HepG2 (cell line): ENCODE measurements at regions not wholly inside any gene's neighbourhood (a gene's known extent, or its start where the extent isn't known, plus 50 kb on each side); places are given as distances from the start of the nearest gene placed in this dataset.

Experiments
- ATAC-seq: fragments of 200-7000 bp; cut with Tn5 transposase; 3 replicates; pipeline ENCODE4 v1.9.1; 2020; ENCODE audit warnings: mild to moderate bottlenecking, moderate library complexity
- BruUV-seq: library from RNA; stranded (reverse); fragments of 400-500 nt; replicated peaks from 2 replicates; lab custom pipeline; 2021; lab: Mats Ljungman, UMichigan
- CTCF ChIA-PET: fragments of 300-600 bp; formaldehyde crosslinking; extraction: SDS; loops from one replicate; lab custom pipeline; 2021; ENCODE audit warnings: low total read pairs, inconsistent platforms, low intra/inter-chr PET ratio; lab: Yijun Ruan, JAX
- POLR2A ChIA-PET: fragments of 350-600 bp; sonication (Branson Sonifier 250); formaldehyde crosslinking; loops from one replicate; lab custom pipeline; 2020; ENCODE audit warnings: antibody characterized with exemption, inconsistent platforms; lab: Yijun Ruan, JAX
- DNase-seq: peaks from one replicate; pipeline ENCODE4 v3.0.0-alpha.2; 2015; ENCODE audit warnings: low spot score
- FAIRE-seq: peaks from 3 replicates; lab custom pipeline; 2011; peaks lifted over from hg19 to GRCh38; lab: Jason Lieb, UNC
- H2AFZ ChIP-seq: one replicate; pipeline ENCODE4 v1.6.1; 2011; ENCODE audit warnings: low read length, inconsistent platforms
- H3K27ac ChIP-seq: fragments of 300-600 bp; 3 replicates; pipeline ENCODE4 v1.8.0; 2011; ENCODE audit warnings: mixed run types, mild to moderate bottlenecking, mixed read lengths, low read length, inconsistent platforms; ENCODE audit not compliant: insufficient read depth; ENCODE audit errors: extremely low read length
- H3K27me3 ChIP-seq, 2 experiments: fragments of 200-600 bp in 1 of 2; 2 replicates in 1 of 2; 3 replicates in 1 of 2; pipeline versions ENCODE4 v1.6.0 to v1.8.0; 2011; ENCODE audit warnings: low read length in 2 of 2, mild to moderate bottlenecking in 2 of 2, moderate library complexity in 2 of 2, inconsistent platforms in 1 of 2; ENCODE audit not compliant: insufficient read depth in 2 of 2, control insufficient read depth in 1 of 2
- H3K36me3 ChIP-seq, 2 experiments: fragments of 200-600 bp in 1 of 2; replicated peaks in 1 of 2; 2 replicates in 1 of 2; 3 replicates in 1 of 2; pipeline versions ENCODE4 v1.5.1 to v1.8.0; 2011; ENCODE audit warnings: low read length in 2 of 2, inconsistent platforms in 1 of 2; ENCODE audit not compliant: insufficient read depth in 2 of 2, control insufficient read depth in 1 of 2
- H3K4me1 ChIP-seq: 2 replicates; pipeline ENCODE4 v1.5.1; 2012; ENCODE audit warnings: low read length, inconsistent platforms; ENCODE audit not compliant: insufficient read depth
- H3K4me2 ChIP-seq: 2 replicates; pipeline ENCODE4 v1.6.0; 2011; ENCODE audit warnings: low read depth, low read length, inconsistent platforms
- H3K4me3 ChIP-seq, 3 experiments: fragments of 200-600 bp in 1 of 3; sonication (generic), shearing (Covaris generic) in 1 of 3; replicated peaks in 1 of 3; 2 replicates each; pipeline ENCODE4 v1.5.1; 2011 to 2016; ENCODE audit warnings: low read length in 3 of 3, inconsistent platforms in 2 of 3, low read depth in 2 of 3, mild to moderate bottlenecking in 2 of 3, control low read depth in 1 of 3, mixed read lengths in 1 of 3; ENCODE audit not compliant: insufficient read depth in 1 of 3
- H3K79me2 ChIP-seq: one replicate; pipeline ENCODE4 v1.6.1; 2011; ENCODE audit warnings: low read length, inconsistent platforms; ENCODE audit not compliant: insufficient read depth
- H3K9ac ChIP-seq: 2 replicates; pipeline ENCODE4 v1.6.0; 2011; ENCODE audit warnings: mild to moderate bottlenecking, low read depth, low read length, inconsistent platforms; ENCODE audit not compliant: insufficient read depth
- H3K9me3 ChIP-seq: 2 replicates; pipeline ENCODE4 v1.5.1; 2012; ENCODE audit warnings: mild to moderate bottlenecking, low read length
- H4K20me1 ChIP-seq: 2 replicates; pipeline ENCODE4 v1.6.0; 2011; ENCODE audit warnings: inconsistent platforms, mild to moderate bottlenecking, low read length, moderate library complexity; ENCODE audit not compliant: insufficient read depth
- LBX2 ChIP-seq: sonication (generic); formaldehyde crosslinking; IDR thresholded peaks from 2 replicates; pipeline ENCODE4 v1.5.0; 2020; ENCODE audit warnings: missing genetic modification reagents, mild to moderate bottlenecking, borderline replicate concordance
- RARA ChIP-seq: IDR thresholded peaks from 2 replicates; pipeline ENCODE4 v1.6.1; 2016; ENCODE audit warnings: missing genetic modification reagents, missing compliant biosample characterization
- REL ChIP-seq: sonication (generic); formaldehyde crosslinking; conservative IDR thresholded peaks from 2 replicates; pipeline ENCODE4 v1.8.0; 2022; ENCODE audit warnings: mild to moderate bottlenecking, missing genetic modification reagents, moderate library complexity
- SIN3A ChIP-seq: IDR thresholded peaks from 2 replicates; pipeline ENCODE4 v1.6.1; 2011; ENCODE audit warnings: low read depth, mild to moderate bottlenecking, control low read depth, low read length, borderline replicate concordance
- ZBTB3 ChIP-seq: sonication (generic); formaldehyde crosslinking; IDR thresholded peaks from 2 replicates; pipeline ENCODE4 v1.4.0; 2020; ENCODE audit warnings: low read depth, mild to moderate bottlenecking, moderate library complexity, missing genetic modification reagents, borderline replicate concordance
- ZNF292 ChIP-seq: sonication (generic); formaldehyde crosslinking; IDR thresholded peaks from 2 replicates; pipeline ENCODE4 v1.8.1; 2022; ENCODE audit warnings: mild to moderate bottlenecking, low read depth, missing genetic modification reagents, borderline replicate concordance
- ZNF556 ChIP-seq: sonication (generic); formaldehyde crosslinking; IDR thresholded peaks from 2 replicates; pipeline ENCODE4 v1.4.0; 2020; ENCODE audit warnings: mild to moderate bottlenecking, missing genetic modification reagents, borderline replicate concordance
- WGBS: methylation state at CpG from one replicate; pipeline ENCODE4 v1.1.6; 2017; ENCODE audit warnings: low lambda C conversion rate; 5-methylcytosine and 5-hydroxymethylcytosine counted together
- in situ Hi-C: cut with HindIII; loops from 2 replicates; pipeline ENCODE4 v1.10.0; 2017; ENCODE audit warnings: low pct_unique_long_range_greater_than_20kb; ENCODE audit not compliant: extremely low pct_ligation_motif_present
- intact Hi-C: fragments of 100-400 bp; cut with micrococcal nuclease; formaldehyde crosslinking; loops from one replicate; pipeline ENCODE4 v1.10.0; 2022; ENCODE audit not compliant: unreplicated experiment
- TF ChIP-seq, protein P1 (sequence below), 2 experiments: fragments of 450-650 bp in 1 of 2; sonication (generic) in 1 of 2; formaldehyde crosslinking; IDR thresholded peaks; 2 replicates each; pipeline versions ENCODE4 v1.5.0 to v1.8.0; 2020 to 2022; ENCODE audit warnings: mild to moderate bottlenecking in 1 of 2, missing genetic modification reagents in 1 of 2
- TF ChIP-seq, protein P2 (sequence below): sonication (generic); formaldehyde crosslinking; IDR thresholded peaks from 2 replicates; pipeline ENCODE4 v1.8.0; 2022; ENCODE audit warnings: mild to moderate bottlenecking, missing genetic modification reagents, borderline replicate concordance

GRCh38 chr2:36301843-36302242 lies 53.7 kb upstream of the CRIM1 start:
- no peak overlapping the region for H3K4me2 ChIP-seq
- BruUV-seq: no TSS peak
- H3K27ac ChIP-seq: no peak overlapping the region
- DNase-seq (no peak), ATAC-seq (no peak), FAIRE-seq (no peak)
- POLR2A ChIA-PET: no interaction called here
- no peaks in the 10 kb centered on the region for H3K27me3 ChIP-seq
- CTCF ChIA-PET: no interaction called here
- WGBS: 35% methylated on average over 5 of the region's 5 CpGs
- intact Hi-C loops: no loop called here
- H3K36me3 ChIP-seq: no peaks in the 10 kb centered on the region
- H4K20me1 ChIP-seq: no peaks in the 10 kb centered on the region
- no peak overlapping the region for H2AFZ ChIP-seq
- H3K9ac ChIP-seq: no peak overlapping the region
- TF ChIP-seq, protein P1, sequence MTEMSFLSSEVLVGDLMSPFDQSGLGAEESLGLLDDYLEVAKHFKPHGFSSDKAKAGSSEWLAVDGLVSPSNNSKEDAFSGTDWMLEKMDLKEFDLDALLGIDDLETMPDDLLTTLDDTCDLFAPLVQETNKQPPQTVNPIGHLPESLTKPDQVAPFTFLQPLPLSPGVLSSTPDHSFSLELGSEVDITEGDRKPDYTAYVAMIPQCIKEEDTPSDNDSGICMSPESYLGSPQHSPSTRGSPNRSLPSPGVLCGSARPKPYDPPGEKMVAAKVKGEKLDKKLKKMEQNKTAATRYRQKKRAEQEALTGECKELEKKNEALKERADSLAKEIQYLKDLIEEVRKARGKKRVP (CRISPR knock-in tag; IDR thresholded peaks at IDR 0.05): no peak
- TF ChIP-seq REL: no peak
- TF ChIP-seq LBX2: no peak
- TF ChIP-seq, protein P2, sequence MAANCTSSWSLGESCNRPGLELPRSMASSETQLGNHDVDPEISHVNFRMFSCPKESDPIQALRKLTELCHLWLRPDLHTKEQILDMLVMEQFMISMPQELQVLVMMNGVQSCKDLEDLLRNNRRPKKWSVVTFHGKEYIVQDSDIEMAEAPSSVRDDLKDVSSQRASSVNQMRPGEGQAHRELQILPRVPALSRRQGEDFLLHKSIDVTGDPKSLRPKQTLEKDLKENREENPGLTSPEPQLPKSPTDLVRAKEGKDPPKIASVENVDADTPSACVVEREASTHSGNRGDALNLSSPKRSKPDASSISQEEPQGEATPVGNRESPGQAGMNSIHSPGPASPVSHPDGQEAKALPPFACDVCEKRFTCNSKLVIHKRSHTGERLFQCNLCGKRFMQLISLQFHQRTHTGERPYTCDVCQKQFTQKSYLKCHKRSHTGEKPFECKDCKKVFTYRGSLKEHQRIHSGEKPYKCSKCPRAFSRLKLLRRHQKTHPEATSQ (CRISPR knock-in tag): no peak
- TF ChIP-seq RARA (CRISPR knock-in tag): no peak
- TF ChIP-seq ZBTB3 (CRISPR knock-in tag): no peak
- no peak for TF ChIP-seq SIN3A
- no peak for TF ChIP-seq ZNF556
- TF ChIP-seq ZNF292 (CRISPR knock-in tag): no peak
- no peaks in the 10 kb centered on the region for H3K9me3 ChIP-seq
- H3K79me2 ChIP-seq: no peaks in the 10 kb centered on the region
- in situ Hi-C loops: no loop called here
- H3K4me1 ChIP-seq: no peaks in the 10 kb centered on the region
- no peak overlapping the region for H3K4me3 ChIP-seq
